Right renal cortex interstitium (tissue), 3 donors: ENCODE measurements at regions not wholly inside any gene's neighbourhood (a gene's known extent, or its start where the extent isn't known, plus 50 kb on each side); places are given as distances from the start of the nearest gene placed in this dataset.

Experiments used
- DNase-seq, 3 donors: peaks; one replicate each; pipeline ENCODE4 v3.0.0-alpha.2; 2013; ENCODE audit warnings: low read depth in 3 of 3, low spot score in 2 of 3

GRCh38 chr5:104178829-104179456 lies 616.4 kb upstream of the NUDT12 start:
- DNase-seq, result no peak

- DNase-seq, result no peak
Measured at GRCh38 chr5:104178066-104178465, 615.5 kb upstream of the NUDT12 start.

GRCh38 chr5:104177651-104178050 lies 615.1 kb upstream of the NUDT12 start:
- no peak for DNase-seq

GRCh38 chr5:104172976-104173375 lies 610.4 kb upstream of the NUDT12 start:
- DNase-seq, result no peak

GRCh38 chr5:104171958-104172690 lies 609.5 kb upstream of the NUDT12 start:
- DNase-seq, result no peak

- no peak for DNase-seq
Measured at GRCh38 chr5:104170926-104171325, 608.3 kb upstream of the NUDT12 start.

GRCh38 chr5:104146652-104147051 lies 584.1 kb upstream of the NUDT12 start:
- no peak for DNase-seq

- DNase-seq, result no peak
Measured at GRCh38 chr5:104139840-104140239, 577.3 kb upstream of the NUDT12 start.

GRCh38 chr5:104130320-104130719 lies 567.7 kb upstream of the NUDT12 start:
- DNase-seq, result no peak

- no peak for DNase-seq
Measured at GRCh38 chr5:104128348-104128747, 565.8 kb upstream of the NUDT12 start.

- DNase-seq, result no peak
Measured at GRCh38 chr5:104126980-104127379, 564.4 kb upstream of the NUDT12 start.

GRCh38 chr5:104119529-104119928 lies 556.9 kb upstream of the NUDT12 start:
- no peak for DNase-seq

- no peak for DNase-seq
Measured at GRCh38 chr5:104111632-104112031, 549.0 kb upstream of the NUDT12 start.

- DNase-seq, result no peak
Measured at GRCh38 chr5:104096451-104096850, 533.9 kb upstream of the NUDT12 start.

- DNase-seq, result no peak
Measured at GRCh38 chr5:104095527-104095926, 532.9 kb upstream of the NUDT12 start.

GRCh38 chr5:104088876-104089778 lies 526.5 kb upstream of the NUDT12 start:
- DNase-seq, result no peak

GRCh38 chr5:104084896-104085295 lies 522.3 kb upstream of the NUDT12 start:
- no peak for DNase-seq

GRCh38 chr5:104082754-104083153 lies 520.2 kb upstream of the NUDT12 start:
- no peak for DNase-seq

GRCh38 chr5:104081232-104081631 lies 518.6 kb upstream of the NUDT12 start:
- DNase-seq, result no peak

- no peak for DNase-seq
Measured at GRCh38 chr5:104080646-104081175, 518.1 kb upstream of the NUDT12 start.
